ENCODE measurements at regions not wholly inside any gene's neighbourhood (a gene's known extent, or its start where the extent isn't known, plus 50 kb on each side); places are given as distances from the start of the nearest gene placed in this dataset.

GRCh38 chr18:40832362-40832761, 1122.7 kb upstream of the PIK3C3 start:
- no peak for DNase-seq (ENCODE audit: low read depth, low spot score)

- no peak for DNase-seq (ENCODE audit: low read depth, low spot score)
These were observed 1130.7 kb upstream of the PIK3C3 start for GRCh38 chr18:40824291-40824690.

GRCh38 chr18:40821596-40822243, 1133.3 kb upstream of the PIK3C3 start:
- no peak for DNase-seq (ENCODE audit: low read depth, low spot score)

- DNase-seq (ENCODE audit: low read depth, low spot score), result no peak
These were observed 1142.0 kb upstream of the PIK3C3 start for GRCh38 chr18:40812981-40813515.

- no peak for DNase-seq (ENCODE audit: low read depth, low spot score)
These were observed 1144.7 kb upstream of the PIK3C3 start for GRCh38 chr18:40810372-40810771.

GRCh38 chr18:40789286-40789685, 1165.7 kb upstream of the PIK3C3 start:
- no peak for DNase-seq (ENCODE audit: low read depth, low spot score)

GRCh38 chr18:40782453-40783130, 1172.4 kb upstream of the PIK3C3 start:
- DNase-seq (ENCODE audit: low read depth, low spot score), result no peak

- DNase-seq (ENCODE audit: low read depth, low spot score), result no peak
These were observed 1185.2 kb upstream of the PIK3C3 start for GRCh38 chr18:40769786-40770185.

GRCh38 chr18:40760251-40760650, 1194.8 kb upstream of the PIK3C3 start:
- DNase-seq (ENCODE audit: low read depth, low spot score), result no peak

GRCh38 chr18:40754477-40754876, 1200.6 kb upstream of the PIK3C3 start:
- no peak for DNase-seq (ENCODE audit: low read depth, low spot score)

- no peak for DNase-seq (ENCODE audit: low read depth, low spot score)
These were observed 1202.7 kb upstream of the PIK3C3 start for GRCh38 chr18:40752316-40752715.

GRCh38 chr18:40751186-40751585, 1203.8 kb upstream of the PIK3C3 start:
- DNase-seq (ENCODE audit: low read depth, low spot score), result no peak

- no peak for DNase-seq (ENCODE audit: low read depth, low spot score)
These were observed 1216.0 kb upstream of the PIK3C3 start for GRCh38 chr18:40739029-40739428.

- DNase-seq (ENCODE audit: low read depth, low spot score), result no peak
These were observed 1216.6 kb upstream of the PIK3C3 start for GRCh38 chr18:40738321-40738880.

- no peak for DNase-seq (ENCODE audit: low read depth, low spot score)
These were observed 1246.3 kb upstream of the PIK3C3 start for GRCh38 chr18:40708726-40709125.

- DNase-seq (ENCODE audit: low read depth, low spot score), result no peak
These were observed 1247.2 kb upstream of the PIK3C3 start for GRCh38 chr18:40707797-40708196.

- no peak for DNase-seq (ENCODE audit: low read depth, low spot score)
These were observed 1256.9 kb upstream of the PIK3C3 start for GRCh38 chr18:40698129-40698528.

GRCh38 chr18:40695526-40695925, 1259.5 kb upstream of the PIK3C3 start:
- DNase-seq (ENCODE audit: low read depth, low spot score), result no peak

GRCh38 chr18:40692871-40693270, 1262.2 kb upstream of the PIK3C3 start:
- DNase-seq (ENCODE audit: low read depth, low spot score), result no peak

- no peak for DNase-seq (ENCODE audit: low read depth, low spot score)
These were observed 1265.0 kb upstream of the PIK3C3 start for GRCh38 chr18:40690062-40690461.

- no peak for DNase-seq (ENCODE audit: low read depth, low spot score)
These were observed 1267.6 kb upstream of the PIK3C3 start for GRCh38 chr18:40687399-40687798.

GRCh38 chr18:40686836-40687235, 1268.2 kb upstream of the PIK3C3 start:
- DNase-seq (ENCODE audit: low read depth, low spot score), result no peak

- no peak for DNase-seq (ENCODE audit: low read depth, low spot score)
These were observed 1269.8 kb upstream of the PIK3C3 start for GRCh38 chr18:40685219-40685618.
